ENCODE measurements at regions not wholly inside any gene's neighbourhood (a gene's known extent, or its start where the extent isn't known, plus 50 kb on each side); places are given as distances from the start of the nearest gene placed in this dataset.

GRCh38 chr5:92605591-92605990 is 975.4 kb downstream of the NR2F1-AS1 start:
- no peaks in the 10 kb centered on the region for H3K36me3 ChIP-seq (replicated peaks in 1 of 2; ENCODE audit: control extremely low read depth in 1 of 2, control insufficient read depth in 1 of 2, extremely low read depth in 1 of 2, insufficient read depth in 2 of 2, low read length in 1 of 2)

GRCh38 chr5:92599217-92599810 is 981.7 kb downstream of the NR2F1-AS1 start:
- Histone ChIP-seq H3K79me2 (ENCODE audit: control insufficient read depth, insufficient read depth, low read length) (no peaks in the 10 kb centered on the region), H3K27me3 (replicated peaks in 1 of 4; ENCODE audit: control extremely low read depth in 1 of 4, control insufficient read depth in 3 of 4, insufficient read depth in 4 of 4, low read length in 3 of 4) (no peaks in the 10 kb centered on the region), H3K9ac (ENCODE audit: low read length) (no peak overlapping the region), H4K20me1 (ENCODE audit: control insufficient read depth, insufficient read depth, low read length, poor library complexity, severe bottlenecking) (no peaks in the 10 kb centered on the region), H3K27ac (ENCODE audit: low read length in 2 of 2) (no peak overlapping the region), H3K4me1 (ENCODE audit: control insufficient read depth in 2 of 2, insufficient read depth in 2 of 2, low read length in 2 of 2) (no peaks in the 10 kb centered on the region), H3K4me2 (replicated peaks; ENCODE audit: low read depth, low read length, poor library complexity, severe bottlenecking) (no peak overlapping the region), H3K36me3 (replicated peaks in 1 of 2; ENCODE audit: control extremely low read depth in 1 of 2, control insufficient read depth in 1 of 2, extremely low read depth in 1 of 2, insufficient read depth in 2 of 2, low read length in 1 of 2) (no peaks in the 10 kb centered on the region), H3K9me3 (ENCODE audit: control extremely low read depth in 1 of 3, control insufficient read depth in 2 of 3, insufficient read depth in 1 of 3, low read length in 2 of 3) (peaks cover 0 to 4% (median 0%) of the 10 kb centered on the region in 3 donors), H3K4me3 (ENCODE audit: control extremely low read depth in 1 of 5, extremely low read depth in 1 of 5, insufficient read depth in 1 of 5, low read depth in 2 of 5, low read length in 4 of 5) (no peak overlapping the region), H2AFZ (ENCODE audit: insufficient read depth, low read depth, low read length, poor library complexity, severe bottlenecking) (no peak overlapping the region)
- CTCF ChIA-PET = no interaction called here
- ATAC-seq (ENCODE audit: low read depth) (no peak), DNase-seq (no peak)
- POLR2A ChIA-PET = no interaction called here
- intact Hi-C loops (cut with micrococcal nuclease) = no loop called here
- no peaks in the 10 kb centered on the region for H3K27me3 Mint-ChIP-seq
- peaks cover 4% of the 10 kb centered on the region for H3K9me3 Mint-ChIP-seq (ENCODE audit: insufficient read depth)
- H3K4me3 Mint-ChIP-seq = no peak overlapping the region
- H3K27ac Mint-ChIP-seq = no peak overlapping the region
- WGBS (ENCODE audit: insufficient coverage) = no CpG with 5 or more reads among the region's 1 CpG
- H3K4me1 Mint-ChIP-seq = no peaks in the 10 kb centered on the region
- TF ChIP-seq EZH2 (IDR thresholded peaks at IDR 0.05; ENCODE audit: borderline replicate concordance, insufficient read depth, low read depth, low read length, poor library complexity, severe bottlenecking) = no peak
- no peak for TF ChIP-seq CTCF (IDR thresholded peaks at IDR 0.05)

More at GRCh38 chr5:92605591-92605990, 975.4 kb downstream of the NR2F1-AS1 start:
- Mint-ChIP-seq H3K4me1 (no peaks in the 10 kb centered on the region), H3K9me3 (ENCODE audit: insufficient read depth) (peaks cover 4% of the 10 kb centered on the region), H3K4me3 (no peak overlapping the region), H3K27ac (no peak overlapping the region), H3K27me3 (no peaks in the 10 kb centered on the region)
- H3K4me1 ChIP-seq (ENCODE audit: control insufficient read depth in 2 of 2, insufficient read depth in 2 of 2, low read length in 2 of 2) = no peaks in the 10 kb centered on the region
- no peak overlapping the region for H3K4me3 ChIP-seq (ENCODE audit: control extremely low read depth in 1 of 5, extremely low read depth in 1 of 5, insufficient read depth in 1 of 5, low read depth in 2 of 5, low read length in 4 of 5)
- H3K9ac ChIP-seq (ENCODE audit: low read length) = no peak overlapping the region
- ChIA-PET CTCF (no interaction called here), POLR2A (no interaction called here)
- intact Hi-C loops (cut with micrococcal nuclease) = no loop called here
- no peaks in the 10 kb centered on the region for H3K27me3 ChIP-seq (replicated peaks in 1 of 4; ENCODE audit: control extremely low read depth in 1 of 4, control insufficient read depth in 3 of 4, insufficient read depth in 4 of 4, low read length in 3 of 4)
- no CpG with 5 or more reads among the region's 2 CpGs for WGBS (ENCODE audit: insufficient coverage)
- H3K27ac ChIP-seq (ENCODE audit: low read length in 2 of 2) = no peak overlapping the region
- H2AFZ ChIP-seq (ENCODE audit: insufficient read depth, low read depth, low read length, poor library complexity, severe bottlenecking) = no peak overlapping the region
- DNase-seq = no peak
- H4K20me1 ChIP-seq (ENCODE audit: control insufficient read depth, insufficient read depth, low read length, poor library complexity, severe bottlenecking) = no peaks in the 10 kb centered on the region
- no peaks in the 10 kb centered on the region for H3K9me3 ChIP-seq (ENCODE audit: control extremely low read depth in 1 of 3, control insufficient read depth in 2 of 3, insufficient read depth in 1 of 3, low read length in 2 of 3)
- no peak for TF ChIP-seq CTCF (IDR thresholded peaks at IDR 0.05)
- no peak for TF ChIP-seq EZH2 (IDR thresholded peaks at IDR 0.05; ENCODE audit: borderline replicate concordance, insufficient read depth, low read depth, low read length, poor library complexity, severe bottlenecking)
- no peaks in the 10 kb centered on the region for H3K79me2 ChIP-seq (ENCODE audit: control insufficient read depth, insufficient read depth, low read length)
- H3K4me2 ChIP-seq (replicated peaks; ENCODE audit: low read depth, low read length, poor library complexity, severe bottlenecking) = no peak overlapping the region
- ATAC-seq (ENCODE audit: low read depth) = no peak

Measured in B cell (primary cell).